ENCODE measurements at regions not wholly inside any gene's neighbourhood (a gene's known extent, or its start where the extent isn't known, plus 50 kb on each side); places are given as distances from the start of the nearest gene placed in this dataset.

DNA sequence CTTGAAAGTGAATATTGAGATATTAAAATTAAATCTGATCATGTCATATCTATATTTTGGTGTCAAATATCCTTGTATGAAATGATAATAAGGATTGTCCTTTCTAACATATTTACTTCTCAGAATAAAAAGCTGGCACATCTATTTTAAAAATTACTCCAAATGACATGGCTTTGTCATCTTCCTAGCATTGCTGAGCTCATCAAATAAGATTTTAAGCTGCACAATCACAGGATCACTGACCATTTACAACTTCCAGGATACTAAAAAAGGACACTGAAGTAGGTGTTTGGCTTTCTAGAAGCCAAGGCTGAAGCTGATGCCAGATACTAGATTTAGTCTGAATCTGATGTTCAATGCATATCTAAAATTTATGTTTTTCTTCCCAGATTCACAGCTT lies 351.1 kb downstream of the BMP4 start:
- no peak for TF ChIP-seq CTCF (IDR thresholded peaks at IDR 0.05; ENCODE audit: borderline replicate concordance, extremely low read depth, low read length, poor library complexity, severe bottlenecking)
- no peak for TF ChIP-seq EZH2 (IDR thresholded peaks at IDR 0.05; ENCODE audit: borderline replicate concordance, low read depth, low read length, severe bottlenecking)

Data from DND-41 (cell line).